ENCODE measurements at regions not wholly inside any gene's neighbourhood (a gene's known extent, or its start where the extent isn't known, plus 50 kb on each side); places are given as distances from the start of the nearest gene placed in this dataset.

GRCh38 chr14:40870252-40870651, 736.4 kb upstream of the LRFN5 start:
- no peak for DNase-seq

- no peak for DNase-seq
Measured at GRCh38 chr14:40859055-40859454, 747.6 kb upstream of the LRFN5 start.

- DNase-seq = no peak
Measured at GRCh38 chr14:40855343-40855742, 751.3 kb upstream of the LRFN5 start.

- no peak for DNase-seq
Measured at GRCh38 chr14:40850191-40850590, 756.5 kb upstream of the LRFN5 start.

GRCh38 chr14:40847480-40847879, 759.2 kb upstream of the LRFN5 start:
- no peak for DNase-seq

- DNase-seq = no peak
Measured at GRCh38 chr14:40842816-40843215, 763.9 kb upstream of the LRFN5 start.

GRCh38 chr14:40841886-40842285, 764.8 kb upstream of the LRFN5 start:
- DNase-seq = no peak

- no peak for DNase-seq
Measured at GRCh38 chr14:40838601-40839000, 768.1 kb upstream of the LRFN5 start.

- DNase-seq = no peak
Measured at GRCh38 chr14:40806471-40806870, 800.2 kb upstream of the LRFN5 start.

- DNase-seq = no peak
Measured at GRCh38 chr14:40796168-40796567, 810.5 kb upstream of the LRFN5 start.

GRCh38 chr14:40784860-40785259, 821.8 kb upstream of the LRFN5 start:
- DNase-seq = no peak

- no peak for DNase-seq
Measured at GRCh38 chr14:40762685-40763084, 844.0 kb upstream of the LRFN5 start.

- no peak for DNase-seq
Measured at GRCh38 chr14:40762177-40762576, 844.5 kb upstream of the LRFN5 start.

GRCh38 chr14:40760704-40761103, 846.0 kb upstream of the LRFN5 start:
- DNase-seq = no peak

GRCh38 chr14:40758076-40758475, 848.6 kb upstream of the LRFN5 start:
- no peak for DNase-seq

GRCh38 chr14:40757376-40757950, 849.2 kb upstream of the LRFN5 start:
- no peak for DNase-seq

GRCh38 chr14:40733206-40733605, 873.5 kb upstream of the LRFN5 start:
- no peak for DNase-seq

- DNase-seq = no peak
Measured at GRCh38 chr14:40727107-40727506, 879.6 kb upstream of the LRFN5 start.

- DNase-seq = no peak
Measured at GRCh38 chr14:40713387-40713786, 893.3 kb upstream of the LRFN5 start.

GRCh38 chr14:40697231-40697630, 909.4 kb upstream of the LRFN5 start:
- DNase-seq = no peak

GRCh38 chr14:40694023-40694422, 912.7 kb upstream of the LRFN5 start:
- no peak for DNase-seq

- no peak for DNase-seq
Measured at GRCh38 chr14:40691066-40691465, 915.6 kb upstream of the LRFN5 start.

GRCh38 chr14:40685764-40686163, 920.9 kb upstream of the LRFN5 start:
- no peak for DNase-seq

- DNase-seq = no peak
Measured at GRCh38 chr14:40684328-40684727, 922.3 kb upstream of the LRFN5 start.

GRCh38 chr14:40682131-40682913, 924.4 kb upstream of the LRFN5 start:
- DNase-seq = no peak
